ENCODE measurements at regions not wholly inside any gene's neighbourhood (a gene's known extent, or its start where the extent isn't known, plus 50 kb on each side); places are given as distances from the start of the nearest gene placed in this dataset.

- TF ChIP-seq, protein P1, sequence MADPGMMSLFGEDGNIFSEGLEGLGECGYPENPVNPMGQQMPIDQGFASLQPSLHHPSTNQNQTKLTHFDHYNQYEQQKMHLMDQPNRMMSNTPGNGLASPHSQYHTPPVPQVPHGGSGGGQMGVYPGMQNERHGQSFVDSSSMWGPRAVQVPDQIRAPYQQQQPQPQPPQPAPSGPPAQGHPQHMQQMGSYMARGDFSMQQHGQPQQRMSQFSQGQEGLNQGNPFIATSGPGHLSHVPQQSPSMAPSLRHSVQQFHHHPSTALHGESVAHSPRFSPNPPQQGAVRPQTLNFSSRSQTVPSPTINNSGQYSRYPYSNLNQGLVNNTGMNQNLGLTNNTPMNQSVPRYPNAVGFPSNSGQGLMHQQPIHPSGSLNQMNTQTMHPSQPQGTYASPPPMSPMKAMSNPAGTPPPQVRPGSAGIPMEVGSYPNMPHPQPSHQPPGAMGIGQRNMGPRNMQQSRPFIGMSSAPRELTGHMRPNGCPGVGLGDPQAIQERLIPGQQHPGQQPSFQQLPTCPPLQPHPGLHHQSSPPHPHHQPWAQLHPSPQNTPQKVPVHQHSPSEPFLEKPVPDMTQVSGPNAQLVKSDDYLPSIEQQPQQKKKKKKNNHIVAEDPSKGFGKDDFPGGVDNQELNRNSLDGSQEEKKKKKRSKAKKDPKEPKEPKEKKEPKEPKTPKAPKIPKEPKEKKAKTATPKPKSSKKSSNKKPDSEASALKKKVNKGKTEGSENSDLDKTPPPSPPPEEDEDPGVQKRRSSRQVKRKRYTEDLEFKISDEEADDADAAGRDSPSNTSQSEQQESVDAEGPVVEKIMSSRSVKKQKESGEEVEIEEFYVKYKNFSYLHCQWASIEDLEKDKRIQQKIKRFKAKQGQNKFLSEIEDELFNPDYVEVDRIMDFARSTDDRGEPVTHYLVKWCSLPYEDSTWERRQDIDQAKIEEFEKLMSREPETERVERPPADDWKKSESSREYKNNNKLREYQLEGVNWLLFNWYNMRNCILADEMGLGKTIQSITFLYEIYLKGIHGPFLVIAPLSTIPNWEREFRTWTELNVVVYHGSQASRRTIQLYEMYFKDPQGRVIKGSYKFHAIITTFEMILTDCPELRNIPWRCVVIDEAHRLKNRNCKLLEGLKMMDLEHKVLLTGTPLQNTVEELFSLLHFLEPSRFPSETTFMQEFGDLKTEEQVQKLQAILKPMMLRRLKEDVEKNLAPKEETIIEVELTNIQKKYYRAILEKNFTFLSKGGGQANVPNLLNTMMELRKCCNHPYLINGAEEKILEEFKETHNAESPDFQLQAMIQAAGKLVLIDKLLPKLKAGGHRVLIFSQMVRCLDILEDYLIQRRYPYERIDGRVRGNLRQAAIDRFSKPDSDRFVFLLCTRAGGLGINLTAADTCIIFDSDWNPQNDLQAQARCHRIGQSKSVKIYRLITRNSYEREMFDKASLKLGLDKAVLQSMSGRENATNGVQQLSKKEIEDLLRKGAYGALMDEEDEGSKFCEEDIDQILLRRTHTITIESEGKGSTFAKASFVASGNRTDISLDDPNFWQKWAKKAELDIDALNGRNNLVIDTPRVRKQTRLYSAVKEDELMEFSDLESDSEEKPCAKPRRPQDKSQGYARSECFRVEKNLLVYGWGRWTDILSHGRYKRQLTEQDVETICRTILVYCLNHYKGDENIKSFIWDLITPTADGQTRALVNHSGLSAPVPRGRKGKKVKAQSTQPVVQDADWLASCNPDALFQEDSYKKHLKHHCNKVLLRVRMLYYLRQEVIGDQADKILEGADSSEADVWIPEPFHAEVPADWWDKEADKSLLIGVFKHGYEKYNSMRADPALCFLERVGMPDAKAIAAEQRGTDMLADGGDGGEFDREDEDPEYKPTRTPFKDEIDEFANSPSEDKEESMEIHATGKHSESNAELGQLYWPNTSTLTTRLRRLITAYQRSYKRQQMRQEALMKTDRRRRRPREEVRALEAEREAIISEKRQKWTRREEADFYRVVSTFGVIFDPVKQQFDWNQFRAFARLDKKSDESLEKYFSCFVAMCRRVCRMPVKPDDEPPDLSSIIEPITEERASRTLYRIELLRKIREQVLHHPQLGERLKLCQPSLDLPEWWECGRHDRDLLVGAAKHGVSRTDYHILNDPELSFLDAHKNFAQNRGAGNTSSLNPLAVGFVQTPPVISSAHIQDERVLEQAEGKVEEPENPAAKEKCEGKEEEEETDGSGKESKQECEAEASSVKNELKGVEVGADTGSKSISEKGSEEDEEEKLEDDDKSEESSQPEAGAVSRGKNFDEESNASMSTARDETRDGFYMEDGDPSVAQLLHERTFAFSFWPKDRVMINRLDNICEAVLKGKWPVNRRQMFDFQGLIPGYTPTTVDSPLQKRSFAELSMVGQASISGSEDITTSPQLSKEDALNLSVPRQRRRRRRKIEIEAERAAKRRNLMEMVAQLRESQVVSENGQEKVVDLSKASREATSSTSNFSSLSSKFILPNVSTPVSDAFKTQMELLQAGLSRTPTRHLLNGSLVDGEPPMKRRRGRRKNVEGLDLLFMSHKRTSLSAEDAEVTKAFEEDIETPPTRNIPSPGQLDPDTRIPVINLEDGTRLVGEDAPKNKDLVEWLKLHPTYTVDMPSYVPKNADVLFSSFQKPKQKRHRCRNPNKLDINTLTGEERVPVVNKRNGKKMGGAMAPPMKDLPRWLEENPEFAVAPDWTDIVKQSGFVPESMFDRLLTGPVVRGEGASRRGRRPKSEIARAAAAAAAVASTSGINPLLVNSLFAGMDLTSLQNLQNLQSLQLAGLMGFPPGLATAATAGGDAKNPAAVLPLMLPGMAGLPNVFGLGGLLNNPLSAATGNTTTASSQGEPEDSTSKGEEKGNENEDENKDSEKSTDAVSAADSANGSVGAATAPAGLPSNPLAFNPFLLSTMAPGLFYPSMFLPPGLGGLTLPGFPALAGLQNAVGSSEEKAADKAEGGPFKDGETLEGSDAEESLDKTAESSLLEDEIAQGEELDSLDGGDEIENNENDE (IDR thresholded peaks at IDR 0.05; ENCODE audit: insufficient replicate concordance, low read length), result no peak
- TF ChIP-seq HDAC2 (IDR thresholded peaks at IDR 0.05; ENCODE audit: borderline replicate concordance in 1 of 2, low read depth in 2 of 2, low read length in 2 of 2) (no peak), BACH1 (IDR thresholded peaks at IDR 0.05; ENCODE audit: low read length) (no peak), SP4 (IDR thresholded peaks at IDR 0.05; ENCODE audit: low read length) (no peak), MAX (IDR thresholded peaks at IDR 0.05) (no peak)
Measured at GRCh38 chr2:224272237-224272910, 129.5 kb downstream of the FAM124B start (continued).
